MCF 10A (cell line): ENCODE measurements at regions not wholly inside any gene's neighbourhood (a gene's known extent, or its start where the extent isn't known, plus 50 kb on each side); places are given as distances from the start of the nearest gene placed in this dataset.

Experiments
- BruUV-seq: library from RNA; stranded (reverse); fragments of 400-500 nt; replicated peaks from 2 replicates; lab custom pipeline; 2021; lab: Mats Ljungman, UMichigan
- CTCF ChIA-PET: fragments of 300-600 bp; sonication (Branson Sonifier 250); formaldehyde crosslinking; extraction: SDS; loops from one replicate; lab custom pipeline; 2021; ENCODE audit warnings: antibody characterized with exemption, inconsistent platforms; lab: Yijun Ruan, JAX
- POLR2A ChIA-PET: fragments of 300-600, 350-650 bp; sonication (Branson Sonifier 250); formaldehyde crosslinking; extraction: SDS; loops from one replicate; lab custom pipeline; 2020; ENCODE audit warnings: antibody characterized with exemption, inconsistent platforms; lab: Yijun Ruan, JAX
- DNase-seq: peaks from one replicate; pipeline ENCODE4 v3.0.0-alpha.2; 2018; ENCODE audit not compliant: unreplicated experiment
- H3K27ac Mint-ChIP-seq: one replicate; pipeline ENCODE4 v1.8.0; 2022; ENCODE audit warnings: mild to moderate bottlenecking, low read depth, mixed read lengths; ENCODE audit not compliant: unreplicated experiment
- H3K27me3 Mint-ChIP-seq: one replicate; pipeline ENCODE4 v1.8.0; 2022; ENCODE audit warnings: mixed read lengths; ENCODE audit not compliant: insufficient read depth, unreplicated experiment
- H3K36me3 Mint-ChIP-seq: one replicate; pipeline ENCODE4 v1.8.0; 2022; ENCODE audit warnings: mild to moderate bottlenecking, moderate library complexity, mixed read lengths; ENCODE audit not compliant: insufficient read depth, unreplicated experiment
- H3K4me1 Mint-ChIP-seq: one replicate; pipeline ENCODE4 v1.8.0; 2022; ENCODE audit warnings: mixed read lengths; ENCODE audit not compliant: insufficient read depth, unreplicated experiment
- H3K4me3 Mint-ChIP-seq: one replicate; pipeline ENCODE4 v1.8.0; 2022; ENCODE audit warnings: mild to moderate bottlenecking, moderate library complexity, mixed read lengths; ENCODE audit not compliant: unreplicated experiment
- H3K9me3 Mint-ChIP-seq: one replicate; pipeline ENCODE4 v1.8.0; 2022; ENCODE audit warnings: mixed read lengths; ENCODE audit not compliant: unreplicated experiment
- CTCF ChIP-seq: fragments of 200-600 bp; IDR thresholded peaks from one replicate; pipeline ENCODE4 v1.8.0; 2022; ENCODE audit warnings: antibody characterized with exemption, mild to moderate bottlenecking; ENCODE audit not compliant: unreplicated experiment
- intact Hi-C: fragments of 100-400 bp; cut with micrococcal nuclease; formaldehyde crosslinking; loops from 2 replicates; pipeline ENCODE4 v1.14.1; 2022

GRCh38 chr17:77753246-77753645 is 205.3 kb upstream of the TNRC6C start:
- no TSS peak for BruUV-seq
- DNase-seq: no peak
- intact Hi-C loops: no loop called here
- H3K36me3 Mint-ChIP-seq: no peaks in the 10 kb centered on the region
- ChIA-PET POLR2A (no interaction called here), CTCF (interaction anchor here (0.5 to 0.6 kb wide), 2 partner anchors 18 to 213 kb away, joined by 3 read pairs; no protein-coding TSS in a partner anchor)
- H3K27me3 Mint-ChIP-seq: peaks cover 11% of the 10 kb centered on the region
- no peak overlapping the region for H3K4me3 Mint-ChIP-seq
- H3K27ac Mint-ChIP-seq: no peak overlapping the region
- no peaks in the 10 kb centered on the region for H3K9me3 Mint-ChIP-seq
- TF ChIP-seq CTCF: no peak
- no peaks in the 10 kb centered on the region for H3K4me1 Mint-ChIP-seq

- no peak for DNase-seq
- BruUV-seq: no TSS peak
- Mint-ChIP-seq H3K27me3 (peaks cover 11% of the 10 kb centered on the region), H3K9me3 (no peaks in the 10 kb centered on the region), H3K4me1 (no peaks in the 10 kb centered on the region), H3K27ac (no peak overlapping the region), H3K36me3 (no peaks in the 10 kb centered on the region), H3K4me3 (no peak overlapping the region)
- no peak for TF ChIP-seq CTCF
- intact Hi-C loops: no loop called here
- CTCF ChIA-PET: interaction anchor here (0.6 kb wide), 1 partner anchor 212 kb away, joined by 3 read pairs; no protein-coding TSS in a partner anchor
- POLR2A ChIA-PET: no interaction called here
Observed at GRCh38 chr17:77753691-77754245, 204.7 kb upstream of the TNRC6C start.

GRCh38 chr17:77754956-77755355 is 203.5 kb upstream of the TNRC6C start:
- Mint-ChIP-seq H3K36me3 (no peaks in the 10 kb centered on the region), H3K4me3 (no peak overlapping the region), H3K27ac (no peak overlapping the region), H3K4me1 (no peaks in the 10 kb centered on the region), H3K9me3 (no peaks in the 10 kb centered on the region), H3K27me3 (peaks cover 11% of the 10 kb centered on the region)
- intact Hi-C loops: no loop called here
- ChIA-PET POLR2A (no interaction called here), CTCF (no interaction called here)
- no TSS peak for BruUV-seq
- DNase-seq: no peak
- TF ChIP-seq CTCF: no peak

- intact Hi-C loops: no loop called here
- Mint-ChIP-seq H3K4me3 (no peak overlapping the region), H3K36me3 (no peaks in the 10 kb centered on the region), H3K27ac (no peak overlapping the region), H3K4me1 (no peaks in the 10 kb centered on the region), H3K27me3 (peaks cover 11% of the 10 kb centered on the region), H3K9me3 (no peaks in the 10 kb centered on the region)
- no TSS peak for BruUV-seq
- no peak for DNase-seq
- POLR2A ChIA-PET: no interaction called here
- no peak for TF ChIP-seq CTCF
- CTCF ChIA-PET: interaction anchor here (0.6 kb wide), 1 partner anchor 32 kb away, joined by 6 read pairs; no protein-coding TSS in a partner anchor
Observed at GRCh38 chr17:77755410-77755963, 203.0 kb upstream of the TNRC6C start.
